ENCODE measurements at regions not wholly inside any gene's neighbourhood (a gene's known extent, or its start where the extent isn't known, plus 50 kb on each side); places are given as distances from the start of the nearest gene placed in this dataset.

DNA sequence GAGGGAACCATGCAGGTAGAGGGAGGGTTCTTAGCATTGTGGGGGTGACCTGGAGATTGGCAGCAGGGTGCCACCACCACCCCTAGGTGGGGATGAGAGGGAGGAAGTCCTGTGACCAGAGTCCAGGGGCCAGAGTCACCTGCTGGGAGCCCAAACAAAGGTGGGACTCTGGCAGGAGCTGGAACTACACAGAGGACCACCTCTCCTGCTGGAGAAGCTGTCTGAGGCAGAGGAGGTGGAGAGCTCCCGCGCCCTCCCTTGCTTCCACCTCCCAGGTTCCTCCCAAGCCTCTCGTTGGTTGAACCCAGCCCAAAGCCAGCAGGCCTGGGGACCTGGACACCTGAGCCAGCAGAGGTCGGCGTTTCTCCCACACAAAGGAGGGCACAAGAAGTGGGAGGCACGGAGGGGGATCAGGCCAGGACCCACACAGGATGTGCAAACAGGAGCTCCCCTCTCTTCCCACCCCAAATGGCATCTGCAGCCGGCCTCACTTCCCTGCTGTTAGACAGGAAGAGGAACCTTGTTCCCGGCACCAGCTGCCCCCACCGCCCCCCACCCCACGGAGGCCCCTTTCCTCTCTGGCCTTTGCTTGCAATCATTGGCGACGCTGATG is 154.6 kb downstream of the SEC14L1 start:
- no peaks in the 10 kb centered on the region for H3K79me2 ChIP-seq (ENCODE audit: insufficient read depth, low read length)
- H2AFZ ChIP-seq (ENCODE audit: low read depth, low read length, severe bottlenecking): no peak overlapping the region
- H3K4me2 ChIP-seq (ENCODE audit: low read depth, low read length, poor library complexity, severe bottlenecking): no peak overlapping the region
- no peaks in the 10 kb centered on the region for H3K9me3 ChIP-seq (ENCODE audit: insufficient read depth, low read length)
- no peaks in the 10 kb centered on the region for H3F3A ChIP-seq (ENCODE audit: insufficient read depth)
- no peaks in the 10 kb centered on the region for H3K36me3 ChIP-seq (ENCODE audit: low read length)
- H4K20me1 ChIP-seq (ENCODE audit: low read depth, low read length): no peaks in the 10 kb centered on the region
- TF ChIP-seq EZH2phosphoT487 (conservative IDR thresholded peaks at IDR 0.05; ENCODE audit: low read length) (no peak), CTCF (IDR thresholded peaks at IDR 0.05; ENCODE audit: insufficient read depth, low read length, poor library complexity, severe bottlenecking) (no peak)
- no peaks in the 10 kb centered on the region for H3K27me3 ChIP-seq (ENCODE audit: low read length)
- H3K4me3 ChIP-seq (ENCODE audit: insufficient read depth, low read length, poor library complexity, severe bottlenecking): no peak overlapping the region
- no peak overlapping the region for H3K27ac ChIP-seq (ENCODE audit: low read depth, low read length)
- no peaks in the 10 kb centered on the region for H3K9me2 ChIP-seq (replicated peaks; ENCODE audit: insufficient read depth, low read length)
- no peak overlapping the region for H3K9ac ChIP-seq (ENCODE audit: low read length)

DNA sequence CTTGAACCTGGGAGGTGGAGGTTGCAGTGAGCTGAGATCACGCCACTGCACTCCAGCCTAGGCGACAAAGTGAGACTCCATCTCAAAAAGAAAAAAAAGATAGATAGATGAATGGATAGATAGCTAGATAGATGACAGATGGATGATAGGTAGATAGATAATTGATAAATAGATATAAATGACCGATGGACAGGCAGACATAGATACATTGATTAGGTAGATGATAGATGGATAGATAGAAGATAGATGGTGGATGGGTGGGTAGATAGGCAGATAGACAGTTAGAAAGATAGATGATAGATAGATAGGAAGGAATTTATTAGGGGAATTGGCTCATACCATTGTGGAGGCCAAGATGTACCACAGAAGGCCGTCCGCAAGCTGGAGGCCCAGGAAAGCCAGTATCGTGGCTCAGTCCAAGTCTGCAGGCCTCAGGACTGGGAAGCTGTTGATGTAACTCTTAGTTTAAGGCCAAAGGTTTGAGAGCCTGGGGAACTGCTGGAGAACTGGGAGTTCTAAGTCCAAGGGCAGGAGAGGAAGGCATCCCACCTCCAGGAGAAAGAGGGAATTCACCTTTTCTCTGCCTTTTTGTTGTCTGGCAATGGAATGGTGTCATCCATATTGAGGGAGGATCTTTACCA is 156.1 kb downstream of the SEC14L1 start:
- Histone ChIP-seq H3F3A (ENCODE audit: insufficient read depth) (no peaks in the 10 kb centered on the region), H3K9me3 (ENCODE audit: insufficient read depth, low read length) (no peaks in the 10 kb centered on the region), H3K27ac (ENCODE audit: low read depth, low read length) (no peak overlapping the region), H3K36me3 (ENCODE audit: low read length) (no peaks in the 10 kb centered on the region), H3K27me3 (ENCODE audit: low read length) (no peaks in the 10 kb centered on the region), H3K9ac (ENCODE audit: low read length) (no peak overlapping the region), H3K9me2 (replicated peaks; ENCODE audit: insufficient read depth, low read length) (no peaks in the 10 kb centered on the region), H3K4me2 (ENCODE audit: low read depth, low read length, poor library complexity, severe bottlenecking) (no peak overlapping the region), H4K20me1 (ENCODE audit: low read depth, low read length) (no peaks in the 10 kb centered on the region), H3K79me2 (ENCODE audit: insufficient read depth, low read length) (no peaks in the 10 kb centered on the region), H3K4me3 (ENCODE audit: insufficient read depth, low read length, poor library complexity, severe bottlenecking) (no peak overlapping the region), H2AFZ (ENCODE audit: low read depth, low read length, severe bottlenecking) (no peak overlapping the region)
- no peak for TF ChIP-seq CTCF (IDR thresholded peaks at IDR 0.05; ENCODE audit: insufficient read depth, low read length, poor library complexity, severe bottlenecking)
- TF ChIP-seq EZH2phosphoT487 (conservative IDR thresholded peaks at IDR 0.05; ENCODE audit: low read length): no peak

DNA sequence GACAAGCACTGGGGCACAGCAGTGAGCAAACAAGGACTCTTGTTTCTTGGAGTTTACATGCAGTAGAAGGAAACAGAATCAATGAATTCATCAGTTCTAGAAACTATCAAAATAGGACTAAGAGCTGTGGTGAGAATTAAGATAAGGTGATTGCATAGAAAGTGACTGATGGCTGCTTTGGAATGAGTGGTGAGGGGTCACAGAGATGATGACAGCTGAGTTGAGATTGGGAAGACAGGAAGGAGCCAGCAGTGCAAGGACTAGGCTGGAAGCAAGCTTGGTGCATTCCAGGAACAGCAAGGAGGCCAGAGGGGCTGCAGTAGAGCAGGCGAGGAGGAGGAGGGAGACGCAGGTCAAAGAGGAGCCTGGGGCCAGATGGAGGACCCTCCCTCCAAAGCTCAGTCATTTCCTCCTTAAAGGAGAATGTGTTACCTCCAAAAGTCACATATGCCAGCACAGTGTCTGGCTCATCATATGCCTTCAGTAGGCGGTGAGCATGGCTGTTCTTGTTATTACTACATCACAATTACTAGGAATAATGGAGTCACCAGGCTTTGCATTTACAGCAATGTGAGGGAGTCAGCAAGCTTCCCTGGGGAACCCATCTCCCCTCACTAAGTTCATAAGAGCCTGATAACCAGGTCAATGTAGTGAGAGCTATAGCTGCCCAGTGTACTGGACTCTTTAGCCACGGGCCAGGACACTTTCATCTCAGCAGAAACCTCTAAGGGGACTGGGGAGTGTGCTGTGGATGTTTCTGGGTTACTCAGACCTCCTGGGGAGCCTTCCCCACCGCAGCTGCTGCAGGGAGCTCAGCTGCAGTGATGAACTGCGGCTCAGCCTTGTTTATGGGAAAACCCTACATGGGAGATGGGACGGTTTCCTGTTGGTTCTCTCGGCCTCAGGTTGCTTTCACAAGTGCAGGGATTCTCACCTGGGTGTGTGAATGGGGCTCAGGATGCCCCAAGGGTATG is 157.2 kb downstream of the SEC14L1 start:
- Histone ChIP-seq H4K20me1 (ENCODE audit: low read depth, low read length) (no peaks in the 10 kb centered on the region), H3K9ac (ENCODE audit: low read length) (no peak overlapping the region), H3F3A (ENCODE audit: insufficient read depth) (no peaks in the 10 kb centered on the region), H3K9me2 (replicated peaks; ENCODE audit: insufficient read depth, low read length) (no peaks in the 10 kb centered on the region), H3K79me2 (ENCODE audit: insufficient read depth, low read length) (no peaks in the 10 kb centered on the region), H3K4me3 (ENCODE audit: insufficient read depth, low read length, poor library complexity, severe bottlenecking) (no peak overlapping the region), H2AFZ (ENCODE audit: low read depth, low read length, severe bottlenecking) (no peak overlapping the region), H3K27me3 (ENCODE audit: low read length) (no peaks in the 10 kb centered on the region), H3K4me2 (ENCODE audit: low read depth, low read length, poor library complexity, severe bottlenecking) (no peak overlapping the region), H3K36me3 (ENCODE audit: low read length) (no peaks in the 10 kb centered on the region), H3K9me3 (ENCODE audit: insufficient read depth, low read length) (no peaks in the 10 kb centered on the region), H3K27ac (ENCODE audit: low read depth, low read length) (no peak overlapping the region)
- TF ChIP-seq EZH2phosphoT487 (conservative IDR thresholded peaks at IDR 0.05; ENCODE audit: low read length) (no peak), CTCF (IDR thresholded peaks at IDR 0.05; ENCODE audit: insufficient read depth, low read length, poor library complexity, severe bottlenecking) (no peak)
